Lung (tissue), 11 donors: ENCODE measurements at regions not wholly inside any gene's neighbourhood (a gene's known extent, or its start where the extent isn't known, plus 50 kb on each side); places are given as distances from the start of the nearest gene placed in this dataset.

ENCODE experiments used
- ATAC-seq: fragments of 200-7000 bp; cut with Tn5 transposase; one replicate; pipeline ENCODE4 v1.9.1; 2020; ENCODE audit warnings: moderate number of reproducible peaks; ENCODE audit not compliant: insufficient read depth, low FRiP score
- DNase-seq, 3 donors: peaks; one replicate each; pipeline ENCODE4 v3.0.0-alpha.2; 2013 to 2017
- H3K27ac ChIP-seq, 2 donors: one replicate each; pipeline ENCODE4 v1.5.1; 2013; ENCODE audit warnings: mild to moderate bottlenecking in 2 of 2, moderate library complexity in 2 of 2, control low read depth in 1 of 2, inconsistent platforms in 1 of 2, low read depth in 1 of 2, low read length in 1 of 2
- H3K27me3 ChIP-seq, 3 donors: one replicate each; pipeline ENCODE4 v1.5.1; 2013; ENCODE audit warnings: low read length in 2 of 3; ENCODE audit not compliant: control insufficient read depth in 3 of 3, insufficient read depth in 3 of 3
- H3K36me3 ChIP-seq, 4 donors: one replicate each; pipeline ENCODE4 v1.5.1; 2013; ENCODE audit warnings: low read length in 4 of 4, mild to moderate bottlenecking in 1 of 4, moderate library complexity in 1 of 4; ENCODE audit not compliant: control insufficient read depth in 4 of 4, insufficient read depth in 4 of 4
- H3K4me1 ChIP-seq, 5 donors: one replicate each; pipeline ENCODE4 v1.5.1; 2013; ENCODE audit warnings: low read length in 5 of 5, mild to moderate bottlenecking in 2 of 5, moderate library complexity in 1 of 5; ENCODE audit not compliant: control insufficient read depth in 5 of 5, insufficient read depth in 5 of 5
- H3K4me3 ChIP-seq: one replicate; pipeline ENCODE4 v1.5.1; 2013; ENCODE audit warnings: mild to moderate bottlenecking, control low read depth, moderate library complexity
- H3K9ac ChIP-seq, 2 donors: one replicate each; pipeline ENCODE4 v1.5.1; 2013; ENCODE audit warnings: low read length in 2 of 2, control low read depth in 1 of 2; ENCODE audit not compliant: insufficient read depth in 1 of 2
- H3K9me3 ChIP-seq, 4 donors: one replicate each; pipeline ENCODE4 v1.5.1; 2013; ENCODE audit warnings: low read length in 3 of 4, mild to moderate bottlenecking in 1 of 4, moderate library complexity in 1 of 4; ENCODE audit not compliant: control insufficient read depth in 4 of 4, insufficient read depth in 3 of 4
- CTCF ChIP-seq: IDR thresholded peaks from 2 replicates; pipeline ENCODE4 v1.5.1; 2012; ENCODE audit warnings: mild to moderate bottlenecking; ENCODE audit errors: control extremely low read depth, extremely low read depth
- WGBS, 2 donors: extraction: QIAGEN DNeasy Blood & Tissue Kit; methylation state at CpG; one replicate each; pipeline ENCODE4 v1.1.7; 2013; 5-methylcytosine and 5-hydroxymethylcytosine counted together
- donor health status: control.
- donor health status: control.
- donor health status: Bipolar disorder and iron deficiency.
- donor health status: healthy.
- donor health status: DM: yes; HTN: yes; CAD: no.

GRCh38 chr1:209328196-209328595 lies 255.3 kb upstream of the CAMK1G start:
- 40 to 45% methylated on average over 4 of the region's 4 CpGs for WGBS, 2 donors
- Histone ChIP-seq H3K27me3 (peaks cover 0 to 3% (median 0%) of the 10 kb centered on the region in 3 donors), H3K36me3 (no peaks in the 10 kb centered on the region), H3K4me3 (no peak overlapping the region), H3K9me3 (peaks cover 0 to 1% (median 0%) of the 10 kb centered on the region in 4 donors), H3K27ac (no peak overlapping the region), H3K4me1 (peaks cover 0 to 12% (median 2%) of the 10 kb centered on the region in 5 donors), H3K9ac (no peak overlapping the region)
- TF ChIP-seq CTCF: no peak
- peak in 2 of 3 donors; percentile 21 to 60 for DNase-seq
- no peak for ATAC-seq

GRCh38 chr1:209335178-209335577 lies 248.3 kb upstream of the CAMK1G start:
- Histone ChIP-seq H3K36me3 (no peaks in the 10 kb centered on the region), H3K9me3 (no peaks in the 10 kb centered on the region), H3K27me3 (peaks cover 0 to 3% (median 0%) of the 10 kb centered on the region in 3 donors), H3K27ac (no peak overlapping the region), H3K4me3 (no peak overlapping the region), H3K4me1 (peaks cover 0 to 7% (median 3%) of the 10 kb centered on the region in 5 donors), H3K9ac (no peak overlapping the region)
- peak; percentile 3 for TF ChIP-seq CTCF
- DNase-seq (no peak), ATAC-seq (no peak)
- 53 to 75% methylated on average over 2 of the region's 2 CpGs for WGBS, 2 donors

- Histone ChIP-seq H3K4me3 (no peak overlapping the region), H3K4me1 (peaks cover 0 to 29% (median 14%) of the 10 kb centered on the region in 5 donors), H3K27ac (no peak overlapping the region), H3K36me3 (no peaks in the 10 kb centered on the region), H3K27me3 (no peaks in the 10 kb centered on the region), H3K9ac (no peak overlapping the region), H3K9me3 (no peaks in the 10 kb centered on the region)
- no peak for TF ChIP-seq CTCF
- ATAC-seq (no peak), DNase-seq (peak; percentile 35 to 79 (median 55))
- 49 to 65% methylated on average over 4 of the region's 4 CpGs for WGBS, 2 donors
Observed at GRCh38 chr1:209341146-209341545, 242.4 kb upstream of the CAMK1G start.
